ENCODE measurements at regions not wholly inside any gene's neighbourhood (a gene's known extent, or its start where the extent isn't known, plus 50 kb on each side); places are given as distances from the start of the nearest gene placed in this dataset.

DNA sequence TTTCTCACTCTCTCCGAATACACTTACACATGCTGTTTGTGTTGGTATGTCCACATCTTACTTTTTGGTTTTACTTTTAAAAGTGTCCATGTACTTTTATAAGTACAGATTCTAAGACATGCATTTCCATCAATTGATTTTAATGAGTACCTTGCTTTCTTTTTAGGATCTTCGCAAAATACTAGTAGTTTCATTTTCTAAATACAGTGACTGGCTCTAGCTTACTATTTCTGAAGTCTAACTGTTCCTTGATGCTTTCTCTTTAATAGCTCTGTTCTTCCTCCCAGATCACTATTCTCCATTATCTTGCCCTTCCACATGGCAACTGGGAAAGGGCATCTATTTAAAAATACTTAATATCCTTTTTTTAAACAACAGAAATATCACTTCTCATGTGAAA, 164.1 kb downstream of the KITLG start:
- TF ChIP-seq, protein P1, sequence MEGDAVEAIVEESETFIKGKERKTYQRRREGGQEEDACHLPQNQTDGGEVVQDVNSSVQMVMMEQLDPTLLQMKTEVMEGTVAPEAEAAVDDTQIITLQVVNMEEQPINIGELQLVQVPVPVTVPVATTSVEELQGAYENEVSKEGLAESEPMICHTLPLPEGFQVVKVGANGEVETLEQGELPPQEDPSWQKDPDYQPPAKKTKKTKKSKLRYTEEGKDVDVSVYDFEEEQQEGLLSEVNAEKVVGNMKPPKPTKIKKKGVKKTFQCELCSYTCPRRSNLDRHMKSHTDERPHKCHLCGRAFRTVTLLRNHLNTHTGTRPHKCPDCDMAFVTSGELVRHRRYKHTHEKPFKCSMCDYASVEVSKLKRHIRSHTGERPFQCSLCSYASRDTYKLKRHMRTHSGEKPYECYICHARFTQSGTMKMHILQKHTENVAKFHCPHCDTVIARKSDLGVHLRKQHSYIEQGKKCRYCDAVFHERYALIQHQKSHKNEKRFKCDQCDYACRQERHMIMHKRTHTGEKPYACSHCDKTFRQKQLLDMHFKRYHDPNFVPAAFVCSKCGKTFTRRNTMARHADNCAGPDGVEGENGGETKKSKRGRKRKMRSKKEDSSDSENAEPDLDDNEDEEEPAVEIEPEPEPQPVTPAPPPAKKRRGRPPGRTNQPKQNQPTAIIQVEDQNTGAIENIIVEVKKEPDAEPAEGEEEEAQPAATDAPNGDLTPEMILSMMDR (conservative IDR thresholded peaks at IDR 0.05; ENCODE audit: low read length), result no peak
- no peak for TF ChIP-seq EZH2phosphoT487 (IDR thresholded peaks at IDR 0.05; ENCODE audit: borderline replicate concordance)
